ENCODE measurements at regions not wholly inside any gene's neighbourhood (a gene's known extent, or its start where the extent isn't known, plus 50 kb on each side); places are given as distances from the start of the nearest gene placed in this dataset.
"Not testable (repeated sequence)": the region's sequence is repeated elsewhere in the genome, so short reads cannot be mapped to it uniquely, and the experiment has no call there.

DNA sequence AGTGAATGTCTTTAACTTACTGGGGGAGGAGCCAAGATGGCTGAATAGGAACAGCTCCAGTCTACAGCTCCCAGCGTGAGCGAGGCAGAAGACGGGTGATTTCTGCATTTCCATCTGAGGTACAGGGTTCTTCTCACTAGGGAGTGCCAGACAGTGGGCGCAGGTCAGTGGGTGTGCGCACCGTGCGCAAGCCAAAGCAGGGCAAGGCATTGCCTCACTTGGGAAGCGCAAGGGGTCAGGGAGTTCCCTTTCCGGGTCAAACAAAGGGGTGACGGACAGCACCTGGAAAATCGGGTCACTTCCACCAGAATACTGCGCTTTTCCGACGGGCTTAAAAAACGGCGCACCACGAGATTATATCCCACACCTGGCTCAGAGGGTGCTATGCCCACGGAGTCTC is 187.3 kb downstream of the CHIC2 start:
- DNase-seq (ENCODE audit: low read depth in 2 of 2) = not testable (repeated sequence)

- no peak for DNase-seq (ENCODE audit: low read depth in 2 of 2)
Observed at GRCh38 chr4:53866055-53866454, 198.3 kb downstream of the CHIC2 start.

DNA sequence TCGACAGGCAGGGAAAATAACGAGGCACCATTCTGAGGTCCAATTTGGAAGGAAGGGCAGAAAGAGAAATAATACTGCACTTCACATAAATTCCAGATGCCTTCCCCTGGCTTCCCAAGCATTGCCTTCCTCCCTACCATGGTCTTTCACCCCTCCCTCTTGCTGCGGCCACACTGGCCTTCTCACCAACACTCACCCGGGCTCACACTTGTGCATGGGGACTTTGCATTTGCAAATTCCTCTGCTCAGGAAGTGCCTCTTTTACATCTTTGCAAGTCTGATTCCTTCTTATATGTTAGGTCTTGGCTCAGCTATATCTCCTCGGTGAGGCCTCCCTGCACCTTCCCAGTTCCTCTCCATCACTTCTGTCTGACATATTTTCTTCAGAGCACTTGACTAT is 199.4 kb downstream of the CHIC2 start:
- DNase-seq (ENCODE audit: low read depth in 2 of 2) = no peak

DNA sequence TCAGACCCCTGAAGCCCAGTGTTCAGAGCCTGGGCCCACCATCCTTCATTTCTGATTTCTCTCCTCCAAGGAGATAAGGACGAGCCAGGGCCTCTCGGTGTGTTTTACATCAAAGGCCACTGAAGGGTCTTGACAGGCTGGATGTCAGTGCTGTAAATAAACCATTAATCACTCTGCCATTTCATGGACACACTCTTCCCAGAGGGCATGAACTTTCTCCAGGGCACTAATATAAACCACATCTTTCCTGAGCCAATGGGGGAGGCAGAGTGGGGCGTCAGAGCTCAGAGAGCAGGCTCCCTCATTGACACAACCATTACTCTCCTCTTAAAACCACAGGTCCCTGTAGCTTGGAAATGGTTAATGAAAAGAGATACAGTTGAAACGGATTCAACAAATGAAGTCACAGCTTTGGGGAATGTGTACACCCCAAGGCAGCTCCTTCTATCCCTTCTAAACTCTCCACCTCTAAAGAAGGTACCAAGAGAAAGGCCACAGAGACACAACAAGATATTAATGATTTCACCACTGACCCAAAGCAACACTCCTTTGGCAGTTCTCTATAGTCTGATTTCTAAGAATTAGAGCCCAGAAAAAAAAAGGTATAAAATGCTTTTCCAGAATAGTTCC is 200.6 kb downstream of the CHIC2 start:
- no peak for DNase-seq (ENCODE audit: low read depth in 2 of 2)

DNA sequence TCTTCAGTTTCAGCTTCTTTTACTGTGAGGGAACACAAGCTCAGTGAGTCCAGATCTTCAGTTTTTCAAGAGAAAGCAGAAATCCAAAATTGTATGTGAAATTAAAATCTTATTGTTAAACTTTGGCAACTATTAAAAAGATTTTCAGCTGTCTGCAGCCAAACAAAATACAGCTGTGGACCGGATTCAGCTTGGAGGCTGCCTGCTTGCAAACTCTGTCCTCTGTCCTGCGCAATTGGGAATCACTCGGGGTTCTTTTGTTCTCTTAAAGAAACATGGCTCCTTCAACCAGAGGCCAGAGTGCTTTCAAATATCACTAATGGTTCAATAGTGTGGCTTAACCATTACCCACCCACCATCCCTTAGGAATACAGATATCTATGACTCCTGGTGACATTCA is 201.2 kb downstream of the CHIC2 start:
- DNase-seq (ENCODE audit: low read depth in 2 of 2) = no peak

GRCh38 chr4:53861856-53862610 is 202.4 kb downstream of the CHIC2 start:
- DNase-seq (ENCODE audit: low read depth in 2 of 2) = no peak

- DNase-seq (ENCODE audit: low read depth in 2 of 2) = no peak
Observed at GRCh38 chr4:53859305-53859704, 205.1 kb downstream of the CHIC2 start.

GRCh38 chr4:53858744-53859143 is 205.7 kb downstream of the CHIC2 start:
- no peak for DNase-seq (ENCODE audit: low read depth in 2 of 2)

- DNase-seq (ENCODE audit: low read depth in 2 of 2) = no peak
Observed at GRCh38 chr4:53855581-53856250, 208.7 kb downstream of the CHIC2 start.

- no peak for DNase-seq (ENCODE audit: low read depth in 2 of 2)
Observed at GRCh38 chr4:53854991-53855568, 209.3 kb downstream of the CHIC2 start.

DNA sequence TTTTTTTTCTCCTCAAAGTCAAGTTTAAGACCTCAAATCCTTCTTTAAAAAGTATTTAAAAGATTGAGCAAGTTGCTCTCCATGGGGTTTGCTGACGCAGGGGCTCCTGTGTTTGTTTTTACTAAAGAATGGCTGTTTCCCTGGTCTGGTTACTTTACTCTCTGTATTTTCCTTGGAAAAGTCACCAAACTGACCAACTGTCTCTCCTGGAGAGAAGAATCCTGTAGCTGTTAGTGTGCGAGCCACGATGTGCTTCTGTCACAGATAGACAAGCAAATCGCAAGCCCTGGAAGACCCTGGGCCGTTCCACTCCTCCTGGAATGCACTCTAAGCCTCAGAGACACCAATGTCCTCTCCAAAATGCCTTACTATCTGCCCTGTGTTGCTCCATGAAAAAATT is 212.1 kb downstream of the CHIC2 start:
- DNase-seq (ENCODE audit: low read depth in 2 of 2) = no peak

GRCh38 chr4:53847965-53848364 is 216.4 kb downstream of the CHIC2 start:
- DNase-seq (ENCODE audit: low read depth in 2 of 2) = no peak

GRCh38 chr4:53844551-53844950 is 219.9 kb downstream of the CHIC2 start:
- DNase-seq (ENCODE audit: low read depth in 2 of 2) = no peak

DNA sequence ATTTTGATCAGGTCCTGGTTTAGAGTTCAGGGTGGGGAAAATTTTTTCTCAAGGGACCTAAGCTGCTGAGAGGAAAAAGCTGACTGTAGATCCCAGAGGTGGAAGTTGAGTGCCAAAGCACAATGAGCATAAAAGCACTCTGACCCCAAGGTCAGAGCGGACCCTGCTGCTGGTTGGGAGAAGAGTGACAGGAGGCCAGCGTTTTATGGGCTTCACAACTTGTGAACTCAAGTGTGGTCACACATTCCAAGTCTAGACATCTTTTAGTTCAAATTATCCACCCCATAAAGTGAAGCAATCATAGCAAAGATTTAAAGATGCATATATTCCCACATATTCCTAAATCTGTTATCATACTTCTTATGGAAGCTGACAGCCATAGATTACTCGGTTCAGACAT is 220.3 kb downstream of the CHIC2 start:
- DNase-seq (ENCODE audit: low read depth in 2 of 2) = no peak

GRCh38 chr4:53841711-53842110 is 222.7 kb downstream of the CHIC2 start:
- no peak for DNase-seq (ENCODE audit: low read depth in 2 of 2)

GRCh38 chr4:53840643-53841042 is 223.8 kb downstream of the CHIC2 start:
- no peak for DNase-seq (ENCODE audit: low read depth in 2 of 2)

DNA sequence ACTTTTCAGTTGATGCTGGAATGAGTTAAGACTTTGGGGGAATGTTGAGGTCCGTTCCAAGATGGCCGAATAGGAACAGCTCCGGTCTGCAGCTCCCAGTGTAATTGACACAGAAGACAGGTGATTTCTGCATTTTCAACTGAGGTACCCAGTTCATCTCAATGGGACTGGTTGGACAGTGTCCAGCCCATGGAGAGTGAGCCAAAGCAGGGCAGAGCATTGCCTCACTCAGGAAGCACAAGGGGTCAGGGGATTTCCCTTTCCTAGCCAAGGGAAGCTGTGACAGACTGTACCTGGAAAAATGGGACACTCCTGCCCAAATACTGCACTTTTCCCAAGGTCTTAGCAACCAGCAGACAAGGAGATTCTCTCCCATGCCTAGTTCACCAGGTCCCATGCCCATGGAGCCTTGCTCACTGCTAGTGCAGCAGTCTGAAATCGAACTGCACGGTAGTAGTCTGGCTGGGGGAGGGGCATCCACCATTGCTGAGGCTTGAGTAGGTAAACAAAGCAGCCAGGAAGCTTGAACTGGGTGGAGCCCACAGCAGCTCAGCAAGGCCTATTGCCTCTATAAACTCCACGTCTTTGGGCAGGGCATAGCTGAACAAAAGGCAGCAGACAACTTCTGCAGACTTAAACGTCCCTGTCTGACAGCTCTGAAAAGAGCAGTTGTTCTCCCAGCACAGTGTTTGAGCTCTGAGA is 231.0 kb downstream of the CHIC2 start:
- DNase-seq (ENCODE audit: low read depth in 2 of 2) = not testable (repeated sequence)

GRCh38 chr4:53832549-53832948 is 231.9 kb downstream of the CHIC2 start:
- DNase-seq (ENCODE audit: low read depth in 2 of 2) = no peak

- DNase-seq (ENCODE audit: low read depth in 2 of 2) = no peak
Observed at GRCh38 chr4:53830511-53830910, 233.9 kb downstream of the CHIC2 start.

- no peak for DNase-seq (ENCODE audit: low read depth in 2 of 2)
Observed at GRCh38 chr4:53821179-53821851, 230.0 kb upstream of the LNX1 start.

GRCh38 chr4:53818104-53818503 is 226.8 kb upstream of the LNX1 start:
- no peak for DNase-seq (ENCODE audit: low read depth in 2 of 2)

Data from stimulated activated CD4-positive, alpha-beta T cell treated with anti-CD3 and anti-CD28 coated beads, Interleukin-15, amount 100 ng/mL, for 48 hours (primary cell).